ENCODE measurements at regions not wholly inside any gene's neighbourhood (a gene's known extent, or its start where the extent isn't known, plus 50 kb on each side); places are given as distances from the start of the nearest gene placed in this dataset.

DNA sequence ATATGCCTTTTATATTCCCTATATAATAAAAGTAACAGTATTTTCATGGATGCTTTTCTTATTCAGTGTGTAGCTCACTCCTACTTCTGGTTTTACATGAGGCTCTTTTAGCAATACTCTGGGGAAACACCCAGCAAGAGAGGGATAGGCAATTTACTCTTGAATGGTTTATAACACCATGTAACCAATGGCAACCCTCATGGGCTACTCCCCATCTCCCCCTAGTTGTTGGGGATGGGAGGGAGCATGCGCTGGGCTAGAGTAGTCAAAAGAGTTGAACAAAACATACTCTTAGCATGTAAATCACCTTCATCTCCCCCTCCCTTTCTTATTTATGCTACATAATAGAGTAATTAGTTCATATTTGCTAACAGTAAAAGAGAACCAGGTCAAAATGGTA is 140.1 kb upstream of the LRFN2 start:
- H3K9me2 ChIP-seq (ENCODE audit: low read depth, low read length), result no peaks in the 10 kb centered on the region
- H3K9me3 ChIP-seq (ENCODE audit: low read length), result no peaks in the 10 kb centered on the region
- no peak for TF ChIP-seq CTCF (IDR thresholded peaks at IDR 0.05; ENCODE audit: low read length)
- no peak for TF ChIP-seq EZH2 (IDR thresholded peaks at IDR 0.05; ENCODE audit: borderline replicate concordance, low read length)
- H3K4me2 ChIP-seq (ENCODE audit: low read length), result no peak overlapping the region
- H3K36me3 ChIP-seq (ENCODE audit: insufficient read depth, low read length), result no peaks in the 10 kb centered on the region
- H2AFZ ChIP-seq (ENCODE audit: low read length), result no peak overlapping the region
- H3K9ac ChIP-seq (ENCODE audit: low read length), result no peak overlapping the region
- H3K4me3 ChIP-seq (ENCODE audit: low read depth, low read length, poor library complexity, severe bottlenecking), result no peak overlapping the region
- H4K20me1 ChIP-seq (ENCODE audit: insufficient read depth, low read length), result no peaks in the 10 kb centered on the region
- H3F3A ChIP-seq (ENCODE audit: insufficient read depth, low read length), result no peaks in the 10 kb centered on the region
- H3K27me3 ChIP-seq (ENCODE audit: insufficient read depth, low read length), result no peaks in the 10 kb centered on the region
- H3K4me1 ChIP-seq (ENCODE audit: insufficient read depth, low read length, severe bottlenecking), result no peaks in the 10 kb centered on the region
- no peak overlapping the region for H3K27ac ChIP-seq (ENCODE audit: low read depth, low read length, poor library complexity, severe bottlenecking)
- no peaks in the 10 kb centered on the region for H3K79me2 ChIP-seq (ENCODE audit: insufficient read depth, low read length)

- Histone ChIP-seq H3K36me3 (ENCODE audit: insufficient read depth, low read length) (no peaks in the 10 kb centered on the region), H3K4me2 (ENCODE audit: low read length) (no peak overlapping the region), H3F3A (ENCODE audit: insufficient read depth, low read length) (no peaks in the 10 kb centered on the region), H3K4me3 (ENCODE audit: low read depth, low read length, poor library complexity, severe bottlenecking) (no peak overlapping the region), H3K27me3 (ENCODE audit: insufficient read depth, low read length) (no peaks in the 10 kb centered on the region), H3K9ac (ENCODE audit: low read length) (no peak overlapping the region), H3K79me2 (ENCODE audit: insufficient read depth, low read length) (no peaks in the 10 kb centered on the region), H3K9me2 (ENCODE audit: low read depth, low read length) (no peaks in the 10 kb centered on the region), H3K27ac (ENCODE audit: low read depth, low read length, poor library complexity, severe bottlenecking) (no peak overlapping the region), H3K9me3 (ENCODE audit: low read length) (no peaks in the 10 kb centered on the region), H2AFZ (ENCODE audit: low read length) (no peak overlapping the region), H3K4me1 (ENCODE audit: insufficient read depth, low read length, severe bottlenecking) (no peaks in the 10 kb centered on the region), H4K20me1 (ENCODE audit: insufficient read depth, low read length) (no peaks in the 10 kb centered on the region)
- TF ChIP-seq CTCF (IDR thresholded peaks at IDR 0.05; ENCODE audit: low read length) (no peak), EZH2 (IDR thresholded peaks at IDR 0.05; ENCODE audit: borderline replicate concordance, low read length) (no peak)
Observed at GRCh38 chr6:40726853-40727252, 139.7 kb upstream of the LRFN2 start.

DNA sequence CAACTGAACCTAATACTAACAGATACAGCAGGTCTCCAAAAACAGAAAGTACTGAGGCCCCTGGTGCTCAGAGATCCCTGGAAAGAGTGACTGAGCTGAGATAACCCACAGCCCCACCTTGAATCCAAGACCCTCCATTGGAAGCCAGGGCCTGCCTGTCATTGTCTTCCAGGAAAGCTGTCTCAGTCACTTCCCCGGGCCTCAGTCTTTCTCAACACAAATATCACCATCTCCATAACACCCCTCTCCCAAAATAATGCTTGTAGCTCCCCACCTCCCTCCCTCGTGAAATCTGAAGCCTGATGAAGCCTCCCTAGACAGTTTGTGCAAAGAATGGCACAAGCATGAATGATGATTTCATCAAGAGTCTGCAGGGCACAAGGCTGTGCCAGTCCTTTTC is 138.2 kb upstream of the LRFN2 start:
- no peak for TF ChIP-seq EZH2 (IDR thresholded peaks at IDR 0.05; ENCODE audit: borderline replicate concordance, low read length)
- H3K9me3 ChIP-seq (ENCODE audit: low read length), result no peaks in the 10 kb centered on the region
- H4K20me1 ChIP-seq (ENCODE audit: insufficient read depth, low read length), result no peaks in the 10 kb centered on the region
- no peak overlapping the region for H2AFZ ChIP-seq (ENCODE audit: low read length)
- no peak overlapping the region for H3K27ac ChIP-seq (ENCODE audit: low read depth, low read length, poor library complexity, severe bottlenecking)
- H3K27me3 ChIP-seq (ENCODE audit: insufficient read depth, low read length), result no peaks in the 10 kb centered on the region
- no peaks in the 10 kb centered on the region for H3K79me2 ChIP-seq (ENCODE audit: insufficient read depth, low read length)
- H3F3A ChIP-seq (ENCODE audit: insufficient read depth, low read length), result no peaks in the 10 kb centered on the region
- H3K4me2 ChIP-seq (ENCODE audit: low read length), result no peak overlapping the region
- H3K4me1 ChIP-seq (ENCODE audit: insufficient read depth, low read length, severe bottlenecking), result no peaks in the 10 kb centered on the region
- no peaks in the 10 kb centered on the region for H3K36me3 ChIP-seq (ENCODE audit: insufficient read depth, low read length)
- H3K9me2 ChIP-seq (ENCODE audit: low read depth, low read length), result no peaks in the 10 kb centered on the region
- no peak overlapping the region for H3K4me3 ChIP-seq (ENCODE audit: low read depth, low read length, poor library complexity, severe bottlenecking)
- no peak overlapping the region for H3K9ac ChIP-seq (ENCODE audit: low read length)

DNA sequence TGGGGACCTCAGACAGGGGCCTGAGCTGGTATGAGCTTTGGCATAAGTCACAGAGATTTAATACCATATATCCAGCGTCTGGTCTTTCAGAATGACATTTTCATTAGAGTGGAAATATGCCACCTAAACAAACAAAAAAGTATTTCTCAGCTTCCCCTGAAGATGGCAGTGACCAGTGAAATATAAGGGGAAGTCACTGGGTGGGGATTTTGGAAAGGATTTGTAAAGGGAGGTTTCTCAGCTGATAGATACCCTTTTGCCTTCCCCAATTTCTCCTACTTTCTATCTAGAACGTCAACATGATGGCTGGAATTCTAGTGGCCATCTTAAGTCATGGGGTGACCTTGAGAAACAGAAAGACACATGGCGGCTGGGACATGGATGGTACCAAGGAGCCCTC is 137.7 kb upstream of the LRFN2 start:
- Histone ChIP-seq H2AFZ (ENCODE audit: low read length) (no peak overlapping the region), H3K27me3 (ENCODE audit: insufficient read depth, low read length) (no peaks in the 10 kb centered on the region), H3K9me2 (ENCODE audit: low read depth, low read length) (no peaks in the 10 kb centered on the region), H4K20me1 (ENCODE audit: insufficient read depth, low read length) (no peaks in the 10 kb centered on the region), H3K36me3 (ENCODE audit: insufficient read depth, low read length) (no peaks in the 10 kb centered on the region), H3K27ac (ENCODE audit: low read depth, low read length, poor library complexity, severe bottlenecking) (no peak overlapping the region), H3K4me3 (ENCODE audit: low read depth, low read length, poor library complexity, severe bottlenecking) (no peak overlapping the region), H3K4me1 (ENCODE audit: insufficient read depth, low read length, severe bottlenecking) (peaks cover 3% of the 10 kb centered on the region), H3F3A (ENCODE audit: insufficient read depth, low read length) (no peaks in the 10 kb centered on the region), H3K79me2 (ENCODE audit: insufficient read depth, low read length) (no peaks in the 10 kb centered on the region), H3K9ac (ENCODE audit: low read length) (no peak overlapping the region), H3K4me2 (ENCODE audit: low read length) (no peak overlapping the region), H3K9me3 (ENCODE audit: low read length) (no peaks in the 10 kb centered on the region)
- no peak for TF ChIP-seq EZH2 (IDR thresholded peaks at IDR 0.05; ENCODE audit: borderline replicate concordance, low read length)
- TF ChIP-seq CTCF (IDR thresholded peaks at IDR 0.05; ENCODE audit: low read length), result no peak
